ENCODE measurements at regions not wholly inside any gene's neighbourhood (a gene's known extent, or its start where the extent isn't known, plus 50 kb on each side); places are given as distances from the start of the nearest gene placed in this dataset.

DNA sequence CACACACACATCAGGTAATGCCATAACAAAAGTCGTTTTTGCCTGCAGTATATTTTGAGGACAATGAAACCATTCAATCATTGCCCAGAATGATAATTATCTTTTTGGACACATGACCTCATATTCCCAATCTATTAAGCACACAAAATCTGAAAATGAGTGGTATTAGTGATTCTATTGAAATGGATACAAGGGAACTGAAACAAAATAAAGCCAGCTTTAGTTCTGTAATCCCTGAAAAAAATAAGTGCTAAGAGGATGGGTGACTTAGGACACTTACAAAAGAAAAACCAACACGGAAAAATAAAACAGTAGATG lies 128.3 kb upstream of the MAF start:
- 38 to 43% methylated on average over 2 of the region's 2 CpGs for WGBS, 2 donors
- TF ChIP-seq POLR2A (IDR thresholded peaks at IDR 0.05) = no peak
- TF ChIP-seq, protein P1, sequence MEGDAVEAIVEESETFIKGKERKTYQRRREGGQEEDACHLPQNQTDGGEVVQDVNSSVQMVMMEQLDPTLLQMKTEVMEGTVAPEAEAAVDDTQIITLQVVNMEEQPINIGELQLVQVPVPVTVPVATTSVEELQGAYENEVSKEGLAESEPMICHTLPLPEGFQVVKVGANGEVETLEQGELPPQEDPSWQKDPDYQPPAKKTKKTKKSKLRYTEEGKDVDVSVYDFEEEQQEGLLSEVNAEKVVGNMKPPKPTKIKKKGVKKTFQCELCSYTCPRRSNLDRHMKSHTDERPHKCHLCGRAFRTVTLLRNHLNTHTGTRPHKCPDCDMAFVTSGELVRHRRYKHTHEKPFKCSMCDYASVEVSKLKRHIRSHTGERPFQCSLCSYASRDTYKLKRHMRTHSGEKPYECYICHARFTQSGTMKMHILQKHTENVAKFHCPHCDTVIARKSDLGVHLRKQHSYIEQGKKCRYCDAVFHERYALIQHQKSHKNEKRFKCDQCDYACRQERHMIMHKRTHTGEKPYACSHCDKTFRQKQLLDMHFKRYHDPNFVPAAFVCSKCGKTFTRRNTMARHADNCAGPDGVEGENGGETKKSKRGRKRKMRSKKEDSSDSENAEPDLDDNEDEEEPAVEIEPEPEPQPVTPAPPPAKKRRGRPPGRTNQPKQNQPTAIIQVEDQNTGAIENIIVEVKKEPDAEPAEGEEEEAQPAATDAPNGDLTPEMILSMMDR (IDR thresholded peaks at IDR 0.05) = no peak
- Histone ChIP-seq H3K27ac (no peak overlapping the region), H3K4me1 (no peaks in the 10 kb centered on the region), H3K36me3 (no peaks in the 10 kb centered on the region), H3K4me3 (no peak overlapping the region), H3K27me3 (no peaks in the 10 kb centered on the region), H3K9me3 (no peaks in the 10 kb centered on the region)
- DNase-seq (ENCODE audit: low spot score in 2 of 2) = no peak

DNA sequence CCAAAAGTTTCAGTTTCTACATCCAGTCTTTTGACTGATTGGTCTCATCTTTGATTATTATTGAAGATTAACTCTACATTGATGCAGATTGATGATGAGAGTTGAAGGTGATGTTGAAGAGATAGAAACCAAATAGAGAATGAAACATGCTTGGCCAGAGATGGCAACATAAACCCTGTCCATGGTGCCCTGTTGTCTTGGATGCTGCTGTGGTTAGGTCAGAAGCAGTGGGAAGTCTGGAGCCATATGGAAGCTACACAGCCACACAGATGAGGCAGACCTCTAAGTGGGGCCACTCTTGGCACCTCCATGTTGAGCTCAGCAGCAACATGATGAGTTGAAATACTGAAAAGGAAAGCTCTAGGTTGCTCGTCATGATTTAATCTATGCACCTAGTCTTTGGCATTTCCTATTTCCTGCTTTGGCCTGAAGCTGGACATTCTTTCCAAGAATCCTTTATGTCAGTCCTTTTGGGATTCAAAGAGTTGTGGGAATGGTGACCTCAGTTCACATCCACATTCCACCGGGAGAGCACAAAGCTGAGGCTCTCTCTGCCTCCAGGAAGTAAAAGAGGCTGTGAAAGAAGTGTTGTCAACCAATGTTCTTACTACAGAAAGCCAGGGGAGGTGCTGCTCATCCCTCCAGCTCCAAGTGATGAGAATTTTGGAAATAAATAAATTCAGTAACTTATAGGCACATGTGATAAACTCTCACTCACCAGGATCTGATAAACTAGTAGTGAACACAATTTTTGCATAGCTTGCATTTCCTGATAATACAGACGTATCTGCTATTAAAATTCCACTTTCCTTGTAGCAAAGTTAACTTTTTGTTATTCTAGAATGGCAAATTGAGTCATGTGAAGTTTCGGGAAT lies 127.7 kb upstream of the MAF start:
- Histone ChIP-seq H3K4me1 (no peaks in the 10 kb centered on the region), H3K9me3 (no peaks in the 10 kb centered on the region), H3K4me3 (no peak overlapping the region), H3K27me3 (no peaks in the 10 kb centered on the region), H3K36me3 (no peaks in the 10 kb centered on the region), H3K27ac (no peak overlapping the region)
- TF ChIP-seq POLR2A (IDR thresholded peaks at IDR 0.05) (no peak), EP300 (IDR thresholded peaks at IDR 0.05) (no peak)
- TF ChIP-seq, protein P1 (IDR thresholded peaks at IDR 0.05) = no peak
- 41 to 50% methylated on average over 4 of the region's 4 CpGs for WGBS, 2 donors
- DNase-seq (ENCODE audit: low spot score in 2 of 2) = no peak

DNA sequence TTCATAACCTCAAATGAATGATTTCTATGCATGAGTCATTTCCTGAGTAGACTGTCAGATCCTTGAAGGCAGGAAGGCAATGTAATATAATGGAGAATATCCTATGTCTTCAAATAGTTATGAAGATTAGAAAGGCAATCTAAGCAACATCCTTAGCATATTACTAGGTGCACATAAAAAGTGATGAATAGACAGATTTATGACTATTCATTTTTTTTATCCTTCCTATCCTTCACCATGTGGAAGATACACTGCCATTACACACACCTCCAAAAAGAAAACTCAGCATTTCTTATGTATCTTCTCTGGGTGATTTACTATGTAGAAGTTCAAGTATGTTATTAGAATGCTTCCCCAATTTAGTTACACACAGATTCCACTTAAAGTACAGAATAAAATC lies 126.4 kb upstream of the MAF start:
- Histone ChIP-seq H3K36me3 (no peaks in the 10 kb centered on the region), H3K27me3 (no peaks in the 10 kb centered on the region), H3K27ac (no peak overlapping the region), H3K9me3 (no peaks in the 10 kb centered on the region), H3K4me1 (peaks cover 0 to 5% (median 3%) of the 10 kb centered on the region in 4 donors), H3K4me3 (no peak overlapping the region)
- TF ChIP-seq POLR2A (IDR thresholded peaks at IDR 0.05) (no peak), EP300 (IDR thresholded peaks at IDR 0.05) (no peak)
- TF ChIP-seq, protein P1 (IDR thresholded peaks at IDR 0.05) = no peak
- no peak for DNase-seq (ENCODE audit: low spot score in 2 of 2)

DNA sequence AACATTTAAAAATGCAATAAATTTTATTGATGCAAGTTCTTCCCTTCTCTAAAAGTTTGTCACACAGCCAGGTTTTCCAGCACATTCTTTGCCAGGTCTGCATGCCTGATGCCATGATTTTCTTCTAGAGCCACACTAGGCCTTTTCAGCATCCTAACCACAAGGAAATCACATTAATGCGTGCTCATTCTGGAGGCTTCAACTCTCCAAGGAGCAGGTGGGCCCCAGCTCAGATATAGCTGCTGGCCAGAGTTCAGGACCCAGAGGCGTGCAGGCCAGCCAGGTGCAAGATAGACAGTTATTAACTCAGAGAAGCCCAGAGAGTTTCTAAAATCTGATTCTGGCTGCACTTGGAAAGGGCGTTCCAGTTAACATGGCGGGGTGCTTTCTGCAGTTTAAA lies 124.5 kb upstream of the MAF start:
- TF ChIP-seq, protein P1 (IDR thresholded peaks at IDR 0.05) = no peak
- TF ChIP-seq POLR2A (IDR thresholded peaks at IDR 0.05) = no peak
- Histone ChIP-seq H3K36me3 (no peaks in the 10 kb centered on the region), H3K4me3 (no peak overlapping the region), H3K27me3 (no peaks in the 10 kb centered on the region), H3K27ac (no peak overlapping the region), H3K4me1 (peaks cover 0 to 17% (median 8%) of the 10 kb centered on the region in 4 donors), H3K9me3 (no peaks in the 10 kb centered on the region)
- DNase-seq (ENCODE audit: low spot score in 2 of 2) = no peak
- WGBS, 2 donors = 70 to 91% methylated on average over 4 of the region's 4 CpGs

DNA sequence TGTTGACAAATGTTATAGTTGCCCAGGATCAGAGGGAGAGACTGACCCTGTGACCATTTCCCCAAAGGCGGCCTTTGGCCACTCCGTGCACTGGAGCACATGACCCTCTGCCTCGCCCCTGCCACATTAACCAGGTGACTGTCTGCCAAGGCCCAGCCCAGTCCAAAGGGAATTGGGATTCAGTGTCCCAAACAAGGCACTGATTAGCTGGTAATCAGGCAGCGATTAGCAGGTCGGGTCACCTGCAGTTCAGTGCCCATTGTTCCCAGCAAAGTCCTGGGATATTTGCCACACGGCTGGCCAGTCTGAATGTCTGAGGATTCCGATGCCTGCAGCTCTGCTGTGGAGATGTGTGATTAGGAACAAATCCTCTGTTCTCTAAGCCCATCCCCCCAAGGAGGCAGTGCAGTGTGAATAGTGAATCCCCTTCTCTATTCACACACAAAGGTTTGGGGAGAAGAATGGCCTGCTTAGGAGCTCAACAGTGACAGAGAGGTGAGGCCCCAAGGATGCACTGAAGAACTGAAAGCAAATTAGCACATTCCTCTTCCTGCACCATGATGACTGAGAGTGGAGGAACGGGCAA lies 123.1 kb upstream of the MAF start:
- Histone ChIP-seq H3K4me1 (peaks cover 0 to 17% (median 8%) of the 10 kb centered on the region in 4 donors), H3K36me3 (no peaks in the 10 kb centered on the region), H3K27me3 (no peaks in the 10 kb centered on the region), H3K9me3 (no peaks in the 10 kb centered on the region), H3K27ac (no peak overlapping the region), H3K4me3 (no peak overlapping the region)
- TF ChIP-seq POLR2A (IDR thresholded peaks at IDR 0.05) = no peak
- TF ChIP-seq, protein P1 (IDR thresholded peaks at IDR 0.05) = no peak
- TF ChIP-seq EP300 (IDR thresholded peaks at IDR 0.05) = no peak
- 78 to 87% methylated on average over 8 of the region's 8 CpGs for WGBS, 2 donors
- DNase-seq (ENCODE audit: low spot score in 2 of 2) = no peak
